ENCODE measurements at regions not wholly inside any gene's neighbourhood (a gene's known extent, or its start where the extent isn't known, plus 50 kb on each side); places are given as distances from the start of the nearest gene placed in this dataset.

DNA sequence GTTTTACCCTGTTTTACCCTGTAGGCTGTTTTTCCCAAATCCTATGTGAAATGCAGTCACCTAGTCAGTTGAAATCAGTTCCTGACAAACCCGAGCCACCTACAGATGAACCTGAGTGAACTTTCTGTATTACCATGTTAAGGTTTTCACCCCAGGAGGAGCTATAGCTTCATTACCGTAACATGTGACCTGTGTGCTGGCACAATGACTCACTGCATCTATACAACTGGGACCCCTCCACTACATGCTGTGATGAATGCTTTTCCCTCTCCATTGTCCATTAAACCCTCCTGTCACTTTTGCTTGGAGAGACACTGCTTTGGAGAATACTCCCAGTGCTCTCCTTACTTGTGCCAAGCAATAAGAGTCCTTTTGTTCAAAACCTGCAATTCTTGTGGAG lies 1974.8 kb downstream of the EFNA5 start:
- Histone ChIP-seq H3K36me3 (ENCODE audit: control insufficient read depth in 2 of 2, extremely low read depth in 1 of 2, insufficient read depth in 1 of 2, low read length in 1 of 2) (no peaks in the 10 kb centered on the region), H3K4me3 (ENCODE audit: control insufficient read depth in 1 of 2, extremely low read depth in 1 of 2, low read length in 1 of 2) (no peak overlapping the region), H3K27me3 (replicated peaks in 1 of 2; ENCODE audit: control insufficient read depth in 2 of 2, extremely low read depth in 1 of 2, insufficient read depth in 2 of 2, low read length in 1 of 2) (no peaks in the 10 kb centered on the region), H3K4me1 (ENCODE audit: control insufficient read depth in 1 of 2, extremely low read depth in 1 of 2, insufficient read depth in 2 of 2, low read length in 2 of 2) (no peaks in the 10 kb centered on the region), H3K9me3 (peaks cover 2% of the 10 kb centered on the region), H3K27ac (ENCODE audit: low read length) (no peak overlapping the region)
- H3K4me1 Mint-ChIP-seq, result no peaks in the 10 kb centered on the region
- no peak overlapping the region for H3K27ac Mint-ChIP-seq
- no peak overlapping the region for H3K4me3 Mint-ChIP-seq
- DNase-seq, result no peak
- H3K9me3 Mint-ChIP-seq, result peaks cover 4 to 7% (median 6%) of the 10 kb centered on the region in 3 donors
- CTCF ChIA-PET, result no interaction called here
- no CpG with 5 or more reads among the region's 2 CpGs for WGBS (ENCODE audit: insufficient coverage)
- no peaks in the 10 kb centered on the region for H3K27me3 Mint-ChIP-seq
- no peak for ATAC-seq (replicated peaks in 1 of 4)
- POLR2A ChIA-PET, result no interaction called here
- no peaks in the 10 kb centered on the region for H3K36me3 Mint-ChIP-seq

DNA sequence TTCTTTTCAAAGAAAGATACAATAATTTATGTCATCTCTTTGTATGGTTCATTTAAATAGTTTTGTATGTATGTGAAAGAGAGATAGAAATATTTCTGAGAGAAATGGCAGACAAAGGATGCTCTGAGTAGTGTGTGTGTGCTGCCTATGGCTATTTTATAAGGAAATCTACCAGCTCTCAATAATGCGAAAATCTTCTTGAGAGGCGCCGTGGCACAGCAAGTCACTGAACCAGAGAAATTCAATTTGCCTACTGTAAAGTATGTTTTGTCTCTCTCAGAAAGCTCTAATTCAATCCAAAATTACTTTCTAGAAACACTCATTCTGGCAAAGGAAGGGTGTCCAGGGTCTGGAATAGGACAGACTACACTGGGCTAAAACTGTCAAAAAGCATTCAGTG lies 1981.1 kb downstream of the EFNA5 start:
- ChIA-PET CTCF (no interaction called here), POLR2A (no interaction called here)
- ATAC-seq (replicated peaks in 1 of 4) (no peak), DNase-seq (no peak)
- Mint-ChIP-seq H3K4me3 (no peak overlapping the region), H3K27ac (no peak overlapping the region), H3K9me3 (peaks cover 0 to 8% (median 2%) of the 10 kb centered on the region in 3 donors), H3K4me1 (no peaks in the 10 kb centered on the region), H3K27me3 (no peaks in the 10 kb centered on the region), H3K36me3 (no peaks in the 10 kb centered on the region)
- H3K9me3 ChIP-seq, result no peaks in the 10 kb centered on the region
- no peaks in the 10 kb centered on the region for H3K4me1 ChIP-seq (ENCODE audit: control insufficient read depth in 1 of 2, extremely low read depth in 1 of 2, insufficient read depth in 2 of 2, low read length in 2 of 2)
- H3K36me3 ChIP-seq (ENCODE audit: control insufficient read depth in 2 of 2, extremely low read depth in 1 of 2, insufficient read depth in 1 of 2, low read length in 1 of 2), result no peaks in the 10 kb centered on the region
- no peak overlapping the region for H3K27ac ChIP-seq (ENCODE audit: low read length)
- H3K4me3 ChIP-seq (ENCODE audit: control insufficient read depth in 1 of 2, extremely low read depth in 1 of 2, low read length in 1 of 2), result no peak overlapping the region
- no peaks in the 10 kb centered on the region for H3K27me3 ChIP-seq (replicated peaks in 1 of 2; ENCODE audit: control insufficient read depth in 2 of 2, extremely low read depth in 1 of 2, insufficient read depth in 2 of 2, low read length in 1 of 2)
- WGBS (ENCODE audit: insufficient coverage), result no CpG with 5 or more reads among the region's 3 CpGs

DNA sequence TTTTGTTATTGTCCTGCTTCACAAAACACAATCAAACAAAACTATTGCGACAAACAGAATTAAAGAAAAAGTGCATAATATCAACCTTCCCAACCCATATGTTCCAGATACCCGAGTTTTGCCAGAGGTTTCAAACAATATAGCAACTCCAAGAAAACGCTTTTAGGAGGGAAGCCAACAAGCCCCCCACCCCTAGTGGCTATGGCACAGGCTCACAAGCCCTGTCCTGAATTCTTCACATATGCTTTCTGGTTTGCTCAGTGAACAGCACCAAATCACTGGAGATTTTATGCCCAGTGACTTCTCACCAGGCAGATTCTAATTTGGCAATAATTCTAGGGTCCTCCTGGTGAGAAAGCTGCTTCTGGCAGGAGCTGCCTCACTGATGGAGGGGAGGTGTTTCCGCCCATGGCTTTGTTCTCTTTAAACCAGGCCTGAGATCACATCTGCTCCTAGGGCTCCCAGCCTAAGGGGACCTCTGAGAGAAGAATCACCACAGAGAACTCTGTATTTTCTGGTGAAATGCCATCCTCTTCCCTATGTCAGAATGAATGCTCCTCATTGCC lies 1982.4 kb downstream of the EFNA5 start:
- no peaks in the 10 kb centered on the region for H3K4me1 ChIP-seq (ENCODE audit: control insufficient read depth in 1 of 2, extremely low read depth in 1 of 2, insufficient read depth in 2 of 2, low read length in 2 of 2)
- POLR2A ChIA-PET, result no interaction called here
- no peak overlapping the region for H3K4me3 ChIP-seq (ENCODE audit: control insufficient read depth in 1 of 2, extremely low read depth in 1 of 2, low read length in 1 of 2)
- no peak overlapping the region for H3K27ac ChIP-seq (ENCODE audit: low read length)
- CTCF ChIA-PET, result no interaction called here
- Mint-ChIP-seq H3K36me3 (no peaks in the 10 kb centered on the region), H3K27me3 (no peaks in the 10 kb centered on the region), H3K9me3 (peaks cover 2 to 12% (median 3%) of the 10 kb centered on the region in 3 donors), H3K4me1 (no peaks in the 10 kb centered on the region), H3K4me3 (no peak overlapping the region), H3K27ac (no peak overlapping the region)
- no peaks in the 10 kb centered on the region for H3K9me3 ChIP-seq
- H3K36me3 ChIP-seq (ENCODE audit: control insufficient read depth in 2 of 2, extremely low read depth in 1 of 2, insufficient read depth in 1 of 2, low read length in 1 of 2), result no peaks in the 10 kb centered on the region
- H3K27me3 ChIP-seq (replicated peaks in 1 of 2; ENCODE audit: control insufficient read depth in 2 of 2, extremely low read depth in 1 of 2, insufficient read depth in 2 of 2, low read length in 1 of 2), result no peaks in the 10 kb centered on the region
- no peak for DNase-seq
- WGBS (ENCODE audit: insufficient coverage), result 50% methylated on average over 3 of the region's 4 CpGs
- ATAC-seq (replicated peaks in 1 of 4), result no peak

DNA sequence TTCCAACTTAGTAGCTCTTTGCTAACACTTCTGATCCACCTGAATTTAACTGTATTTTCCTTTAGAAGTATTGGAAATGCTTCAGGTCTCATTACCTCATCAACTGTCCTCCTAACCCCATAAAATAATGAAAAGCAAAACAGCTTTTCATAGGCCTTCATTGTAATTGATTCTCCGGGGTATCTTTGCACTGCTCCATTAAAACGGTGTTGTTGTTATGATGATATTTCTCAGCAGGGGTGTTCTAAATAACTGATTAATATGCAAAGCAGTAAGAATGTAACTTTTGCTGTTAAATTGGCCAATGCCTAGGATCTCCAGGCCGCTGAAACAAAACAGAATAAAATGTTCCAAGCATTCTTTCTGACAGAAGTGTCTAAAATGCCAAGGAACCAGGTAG lies 1983.2 kb downstream of the EFNA5 start:
- Mint-ChIP-seq H3K4me1 (no peaks in the 10 kb centered on the region), H3K27me3 (no peaks in the 10 kb centered on the region), H3K9me3 (peaks cover 2 to 12% (median 3%) of the 10 kb centered on the region in 3 donors), H3K36me3 (no peaks in the 10 kb centered on the region), H3K4me3 (no peak overlapping the region), H3K27ac (no peak overlapping the region)
- Histone ChIP-seq H3K9me3 (no peaks in the 10 kb centered on the region), H3K4me1 (ENCODE audit: control insufficient read depth in 1 of 2, extremely low read depth in 1 of 2, insufficient read depth in 2 of 2, low read length in 2 of 2) (no peaks in the 10 kb centered on the region), H3K4me3 (ENCODE audit: control insufficient read depth in 1 of 2, extremely low read depth in 1 of 2, low read length in 1 of 2) (no peak overlapping the region), H3K27ac (ENCODE audit: low read length) (no peak overlapping the region), H3K27me3 (replicated peaks in 1 of 2; ENCODE audit: control insufficient read depth in 2 of 2, extremely low read depth in 1 of 2, insufficient read depth in 2 of 2, low read length in 1 of 2) (no peaks in the 10 kb centered on the region), H3K36me3 (ENCODE audit: control insufficient read depth in 2 of 2, extremely low read depth in 1 of 2, insufficient read depth in 1 of 2, low read length in 1 of 2) (no peaks in the 10 kb centered on the region)
- WGBS (ENCODE audit: insufficient coverage), result 67% methylated on average over 1 of the region's 3 CpGs
- ChIA-PET CTCF (no interaction called here), POLR2A (no interaction called here)
- no peak for ATAC-seq (replicated peaks in 1 of 4)
- no peak for DNase-seq

DNA sequence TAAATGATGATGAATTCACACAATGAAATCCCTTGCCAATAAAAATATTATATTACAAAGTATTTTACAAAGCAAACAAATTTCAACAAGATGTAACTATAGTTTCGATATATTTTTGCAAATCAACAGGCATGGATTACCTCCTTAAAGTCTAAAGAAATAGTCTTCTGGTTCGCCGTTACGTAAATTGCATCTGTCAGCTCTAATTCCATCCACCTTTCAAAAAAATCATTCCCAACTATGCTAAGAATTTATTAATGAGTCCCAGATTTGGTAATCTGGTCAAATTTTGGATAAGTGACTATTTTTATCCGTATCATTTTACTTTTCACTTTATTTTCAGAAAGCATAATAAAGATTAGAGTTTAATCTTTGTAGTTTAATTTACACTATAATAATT lies 1984.9 kb downstream of the EFNA5 start:
- ChIA-PET POLR2A (no interaction called here), CTCF (no interaction called here)
- Mint-ChIP-seq H3K36me3 (no peaks in the 10 kb centered on the region), H3K9me3 (peaks cover 2 to 12% (median 3%) of the 10 kb centered on the region in 3 donors), H3K27me3 (no peaks in the 10 kb centered on the region), H3K27ac (no peak overlapping the region), H3K4me3 (no peak overlapping the region), H3K4me1 (no peaks in the 10 kb centered on the region)
- H3K4me3 ChIP-seq (ENCODE audit: control insufficient read depth in 1 of 2, extremely low read depth in 1 of 2, low read length in 1 of 2), result no peak overlapping the region
- DNase-seq (no peak), ATAC-seq (replicated peaks in 1 of 4) (no peak)
- no peaks in the 10 kb centered on the region for H3K4me1 ChIP-seq (ENCODE audit: control insufficient read depth in 1 of 2, extremely low read depth in 1 of 2, insufficient read depth in 2 of 2, low read length in 2 of 2)
- no peaks in the 10 kb centered on the region for H3K36me3 ChIP-seq (ENCODE audit: control insufficient read depth in 2 of 2, extremely low read depth in 1 of 2, insufficient read depth in 1 of 2, low read length in 1 of 2)
- H3K27ac ChIP-seq (ENCODE audit: low read length), result no peak overlapping the region
- 100% methylated on average over 1 of the region's 5 CpGs for WGBS (ENCODE audit: insufficient coverage)
- H3K27me3 ChIP-seq (replicated peaks in 1 of 2; ENCODE audit: control insufficient read depth in 2 of 2, extremely low read depth in 1 of 2, insufficient read depth in 2 of 2, low read length in 1 of 2), result no peaks in the 10 kb centered on the region
- no peaks in the 10 kb centered on the region for H3K9me3 ChIP-seq

DNA sequence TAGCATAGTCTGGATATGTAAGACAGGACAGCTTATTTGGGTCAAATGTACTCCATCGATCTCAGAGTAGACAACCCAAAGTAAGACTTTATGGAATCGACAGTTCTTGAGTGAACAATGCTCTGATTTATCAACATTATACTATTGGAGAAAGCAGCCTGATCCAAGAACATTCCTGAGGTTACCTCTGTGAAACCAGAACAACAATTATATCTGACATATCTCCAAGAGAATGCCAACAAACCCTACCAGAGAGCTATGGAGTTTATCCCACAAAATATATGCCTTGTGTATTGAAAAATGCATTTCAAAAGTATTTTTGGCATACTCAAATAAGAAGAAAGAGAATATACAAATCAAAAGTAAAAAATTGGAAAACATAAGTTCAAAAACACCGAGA lies 1985.9 kb downstream of the EFNA5 start:
- no peak overlapping the region for H3K4me3 Mint-ChIP-seq
- ChIA-PET POLR2A (no interaction called here), CTCF (no interaction called here)
- no peak for DNase-seq
- H3K27ac Mint-ChIP-seq, result no peak overlapping the region
- WGBS (ENCODE audit: insufficient coverage), result 82% methylated on average over 2 of the region's 3 CpGs
- peaks cover under 1 to 12% (median 3%) of the 10 kb centered on the region in 3 donors for H3K9me3 Mint-ChIP-seq
- Histone ChIP-seq H3K36me3 (ENCODE audit: control insufficient read depth in 2 of 2, extremely low read depth in 1 of 2, insufficient read depth in 1 of 2, low read length in 1 of 2) (no peaks in the 10 kb centered on the region), H3K27ac (ENCODE audit: low read length) (no peak overlapping the region), H3K4me1 (ENCODE audit: control insufficient read depth in 1 of 2, extremely low read depth in 1 of 2, insufficient read depth in 2 of 2, low read length in 2 of 2) (no peaks in the 10 kb centered on the region), H3K4me3 (ENCODE audit: control insufficient read depth in 1 of 2, extremely low read depth in 1 of 2, low read length in 1 of 2) (no peak overlapping the region), H3K27me3 (replicated peaks in 1 of 2; ENCODE audit: control insufficient read depth in 2 of 2, extremely low read depth in 1 of 2, insufficient read depth in 2 of 2, low read length in 1 of 2) (no peaks in the 10 kb centered on the region), H3K9me3 (no peaks in the 10 kb centered on the region)
- H3K4me1 Mint-ChIP-seq, result no peaks in the 10 kb centered on the region
- no peaks in the 10 kb centered on the region for H3K27me3 Mint-ChIP-seq
- no peaks in the 10 kb centered on the region for H3K36me3 Mint-ChIP-seq
- ATAC-seq (replicated peaks in 1 of 4), result no peak

DNA sequence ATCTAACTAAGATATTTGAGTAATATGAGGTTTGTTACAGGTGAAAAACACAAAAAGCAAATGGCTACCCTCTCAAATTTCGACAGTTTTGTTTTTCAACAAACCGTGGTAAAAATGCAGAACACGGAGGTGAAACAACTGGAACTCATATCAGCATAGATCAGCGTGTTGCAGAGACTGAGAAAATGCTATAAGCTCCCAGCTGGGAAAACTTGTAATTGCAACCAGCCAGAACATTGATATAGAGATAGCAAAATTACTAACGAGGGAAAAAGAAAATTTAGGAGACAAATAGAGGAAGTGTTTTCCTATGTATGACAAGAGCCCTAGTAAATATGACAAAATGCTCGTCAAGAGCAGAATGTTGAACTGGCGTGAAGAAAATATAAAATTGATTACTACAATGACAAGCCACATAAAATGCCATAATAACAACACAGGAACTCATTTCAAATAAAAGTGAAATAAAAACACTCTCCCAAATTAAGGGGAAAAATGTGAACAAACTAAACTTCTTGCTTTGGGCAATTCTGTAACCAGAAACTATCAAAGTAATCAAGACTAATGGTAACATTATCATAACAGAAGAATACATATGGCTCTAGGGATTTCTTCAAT lies 1989.8 kb downstream of the EFNA5 start:
- WGBS (ENCODE audit: insufficient coverage), result 66% methylated on average over 2 of the region's 7 CpGs
- no peaks in the 10 kb centered on the region for H3K36me3 ChIP-seq (ENCODE audit: control insufficient read depth in 2 of 2, extremely low read depth in 1 of 2, insufficient read depth in 1 of 2, low read length in 1 of 2)
- H3K4me1 Mint-ChIP-seq, result no peaks in the 10 kb centered on the region
- ATAC-seq (replicated peaks in 1 of 4) (no peak), DNase-seq (no peak)
- peaks cover 0 to 4% (median 3%) of the 10 kb centered on the region in 3 donors for H3K9me3 Mint-ChIP-seq
- no peaks in the 10 kb centered on the region for H3K27me3 ChIP-seq (replicated peaks in 1 of 2; ENCODE audit: control insufficient read depth in 2 of 2, extremely low read depth in 1 of 2, insufficient read depth in 2 of 2, low read length in 1 of 2)
- H3K9me3 ChIP-seq, result no peaks in the 10 kb centered on the region
- POLR2A ChIA-PET, result no interaction called here
- H3K4me1 ChIP-seq (ENCODE audit: control insufficient read depth in 1 of 2, extremely low read depth in 1 of 2, insufficient read depth in 2 of 2, low read length in 2 of 2), result no peaks in the 10 kb centered on the region
- CTCF ChIA-PET, result no interaction called here
- no peak overlapping the region for H3K27ac Mint-ChIP-seq
- no peak overlapping the region for H3K4me3 ChIP-seq (ENCODE audit: control insufficient read depth in 1 of 2, extremely low read depth in 1 of 2, low read length in 1 of 2)
- H3K27ac ChIP-seq (ENCODE audit: low read length), result no peak overlapping the region
- H3K4me3 Mint-ChIP-seq, result no peak overlapping the region
- H3K36me3 Mint-ChIP-seq, result no peaks in the 10 kb centered on the region
- no peaks in the 10 kb centered on the region for H3K27me3 Mint-ChIP-seq

Measured in T-cell (primary cell).